ENCODE measurements at regions not wholly inside any gene's neighbourhood (a gene's known extent, or its start where the extent isn't known, plus 50 kb on each side); places are given as distances from the start of the nearest gene placed in this dataset.
"Not testable (repeated sequence)": the region's sequence is repeated elsewhere in the genome, so short reads cannot be mapped to it uniquely, and the experiment has no call there.

DNA sequence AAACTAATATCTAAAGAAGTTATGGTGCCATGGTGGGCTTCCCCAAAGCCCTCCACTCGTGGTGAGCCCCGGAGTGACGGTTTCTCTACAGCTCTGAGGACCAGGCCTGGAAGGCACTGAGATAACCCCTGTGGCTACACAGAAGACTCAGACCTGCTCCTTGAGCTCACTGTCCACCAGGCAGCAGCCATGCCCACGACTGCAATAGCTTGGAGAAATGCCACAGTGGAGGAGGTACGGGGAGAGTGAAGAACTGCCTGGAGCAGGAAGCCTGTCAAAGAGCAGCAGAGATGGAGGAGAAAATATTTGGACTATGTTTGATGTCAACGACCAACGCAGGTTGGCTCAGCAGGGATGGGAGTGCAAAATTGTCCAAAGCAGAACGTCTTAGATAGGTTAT lies 300.1 kb upstream of the NPSR1 start:
- no peak overlapping the region for H3K27ac Mint-ChIP-seq (ENCODE audit: low read depth, unreplicated experiment)
- H3K36me3 Mint-ChIP-seq (ENCODE audit: insufficient read depth, unreplicated experiment): no peaks in the 10 kb centered on the region
- H3K9me3 Mint-ChIP-seq (ENCODE audit: unreplicated experiment): no peaks in the 10 kb centered on the region
- TF ChIP-seq, protein P1, sequence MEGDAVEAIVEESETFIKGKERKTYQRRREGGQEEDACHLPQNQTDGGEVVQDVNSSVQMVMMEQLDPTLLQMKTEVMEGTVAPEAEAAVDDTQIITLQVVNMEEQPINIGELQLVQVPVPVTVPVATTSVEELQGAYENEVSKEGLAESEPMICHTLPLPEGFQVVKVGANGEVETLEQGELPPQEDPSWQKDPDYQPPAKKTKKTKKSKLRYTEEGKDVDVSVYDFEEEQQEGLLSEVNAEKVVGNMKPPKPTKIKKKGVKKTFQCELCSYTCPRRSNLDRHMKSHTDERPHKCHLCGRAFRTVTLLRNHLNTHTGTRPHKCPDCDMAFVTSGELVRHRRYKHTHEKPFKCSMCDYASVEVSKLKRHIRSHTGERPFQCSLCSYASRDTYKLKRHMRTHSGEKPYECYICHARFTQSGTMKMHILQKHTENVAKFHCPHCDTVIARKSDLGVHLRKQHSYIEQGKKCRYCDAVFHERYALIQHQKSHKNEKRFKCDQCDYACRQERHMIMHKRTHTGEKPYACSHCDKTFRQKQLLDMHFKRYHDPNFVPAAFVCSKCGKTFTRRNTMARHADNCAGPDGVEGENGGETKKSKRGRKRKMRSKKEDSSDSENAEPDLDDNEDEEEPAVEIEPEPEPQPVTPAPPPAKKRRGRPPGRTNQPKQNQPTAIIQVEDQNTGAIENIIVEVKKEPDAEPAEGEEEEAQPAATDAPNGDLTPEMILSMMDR (IDR thresholded peaks at IDR 0.05; ENCODE audit: unreplicated experiment): no peak
- H3K4me1 Mint-ChIP-seq (ENCODE audit: insufficient read depth, unreplicated experiment): peaks cover 16% of the 10 kb centered on the region
- intact Hi-C loops (cut with micrococcal nuclease): no loop called here
- CTCF ChIA-PET: interaction anchor here (0.6 to 1.7 kb wide), 2 partner anchors 37 to 425 kb away, joined by 3 to 10 read pairs; no protein-coding TSS in a partner anchor
- no peak overlapping the region for H3K4me3 Mint-ChIP-seq (ENCODE audit: unreplicated experiment)
- no peak for DNase-seq (ENCODE audit: unreplicated experiment)
- BruUV-seq (replicated peaks): no TSS peak
- POLR2A ChIA-PET: no interaction called here
- H3K27me3 Mint-ChIP-seq (ENCODE audit: insufficient read depth, unreplicated experiment): no peaks in the 10 kb centered on the region

- DNase-seq (ENCODE audit: unreplicated experiment); H3K9me3 Mint-ChIP-seq (ENCODE audit: unreplicated experiment); H3K36me3 Mint-ChIP-seq (ENCODE audit: insufficient read depth, unreplicated experiment); intact Hi-C loops (cut with micrococcal nuclease); BruUV-seq (replicated peaks); H3K27ac Mint-ChIP-seq (ENCODE audit: low read depth, unreplicated experiment); H3K4me3 Mint-ChIP-seq (ENCODE audit: unreplicated experiment); H3K27me3 Mint-ChIP-seq (ENCODE audit: insufficient read depth, unreplicated experiment): not testable (repeated sequence)
- POLR2A ChIA-PET: interaction anchor here (0.6 kb wide), 1 partner anchor 223 kb away, joined by 3 read pairs; no protein-coding TSS in a partner anchor
- peaks cover 16% of the 10 kb centered on the region for H3K4me1 Mint-ChIP-seq (ENCODE audit: insufficient read depth, unreplicated experiment)
- CTCF ChIA-PET: interaction anchor here (0.5 to 1.7 kb wide), 3 partner anchors 38 to 1047 kb away, joined by 3 to 10 read pairs (median 3); no protein-coding TSS in a partner anchor
Observed at GRCh38 chr7:34358578-34358977, 299.4 kb upstream of the NPSR1 start.

GRCh38 chr7:34361663-34362250 lies 296.3 kb upstream of the NPSR1 start:
- CTCF ChIA-PET: interaction anchor here (0.7 to 1.4 kb wide), 2 partner anchors 41 to 133 kb away, joined by 3 to 4 read pairs; no protein-coding TSS in a partner anchor
- no peaks in the 10 kb centered on the region for H3K9me3 Mint-ChIP-seq (ENCODE audit: unreplicated experiment)
- TF ChIP-seq, protein P1 (IDR thresholded peaks at IDR 0.05; ENCODE audit: unreplicated experiment): no peak
- POLR2A ChIA-PET: no interaction called here
- no peak overlapping the region for H3K27ac Mint-ChIP-seq (ENCODE audit: low read depth, unreplicated experiment)
- H3K4me1 Mint-ChIP-seq (ENCODE audit: insufficient read depth, unreplicated experiment): peaks cover 16% of the 10 kb centered on the region
- H3K4me3 Mint-ChIP-seq (ENCODE audit: unreplicated experiment): no peak overlapping the region
- H3K27me3 Mint-ChIP-seq (ENCODE audit: insufficient read depth, unreplicated experiment): no peaks in the 10 kb centered on the region
- peak; percentile 18 for DNase-seq (ENCODE audit: unreplicated experiment)
- intact Hi-C loops (cut with micrococcal nuclease): no loop called here
- H3K36me3 Mint-ChIP-seq (ENCODE audit: insufficient read depth, unreplicated experiment): no peaks in the 10 kb centered on the region
- BruUV-seq (replicated peaks): no TSS peak

- H3K27me3 Mint-ChIP-seq (ENCODE audit: insufficient read depth, unreplicated experiment): no peaks in the 10 kb centered on the region
- intact Hi-C loops (cut with micrococcal nuclease): no loop called here
- H3K9me3 Mint-ChIP-seq (ENCODE audit: unreplicated experiment): no peaks in the 10 kb centered on the region
- TF ChIP-seq, protein P1 (IDR thresholded peaks at IDR 0.05; ENCODE audit: unreplicated experiment): no peak
- no peak for DNase-seq (ENCODE audit: unreplicated experiment)
- no peak overlapping the region for H3K27ac Mint-ChIP-seq (ENCODE audit: low read depth, unreplicated experiment)
- no peak overlapping the region for H3K4me3 Mint-ChIP-seq (ENCODE audit: unreplicated experiment)
- POLR2A ChIA-PET: no interaction called here
- BruUV-seq (replicated peaks): no TSS peak
- no peaks in the 10 kb centered on the region for H3K36me3 Mint-ChIP-seq (ENCODE audit: insufficient read depth, unreplicated experiment)
- CTCF ChIA-PET: interaction anchor here (0.6 to 1.4 kb wide), 2 partner anchors 9 to 42 kb away, joined by 3 to 4 read pairs; no protein-coding TSS in a partner anchor
- H3K4me1 Mint-ChIP-seq (ENCODE audit: insufficient read depth, unreplicated experiment): peaks cover 7% of the 10 kb centered on the region
Observed at GRCh38 chr7:34362621-34363020, 295.4 kb upstream of the NPSR1 start.

Data from MCF 10A (cell line).